OCI-LY3 (cell line): ENCODE measurements at regions not wholly inside any gene's neighbourhood (a gene's known extent, or its start where the extent isn't known, plus 50 kb on each side); places are given as distances from the start of the nearest gene placed in this dataset.

Experiments used
- CTCF ChIP-seq: fragments of 200-600, 300-600 bp; sonication (generic); IDR thresholded peaks from 2 replicates; pipeline ENCODE4 v1.5.1; 2014; ENCODE audit warnings: antibody characterized with exemption, low read length, low read depth
- EZH2phosphoT487 ChIP-seq: fragments of 200-600 bp; shearing (Covaris generic); IDR thresholded peaks from 2 replicates; pipeline ENCODE4 v1.6.1; 2018; ENCODE audit warnings: antibody characterized with exemption, mixed run types, low read depth

GRCh38 chrX:42097486-42097885 lies 174.1 kb upstream of the CASK start:
- no peak for TF ChIP-seq CTCF
- TF ChIP-seq EZH2phosphoT487 = no peak
